Endothelial cell of umbilical vein (primary cell): ENCODE measurements at regions not wholly inside any gene's neighbourhood (a gene's known extent, or its start where the extent isn't known, plus 50 kb on each side); places are given as distances from the start of the nearest gene placed in this dataset.

Source experiments
- BruUV-seq: library from RNA; stranded (reverse); fragments of 400-500 nt; replicated peaks from 2 replicates; lab custom pipeline; 2021; lab: Mats Ljungman, UMichigan
- CTCF ChIA-PET: fragments of 300-600, 350-600 bp; sonication (Branson Sonifier 250); formaldehyde crosslinking; loops from one replicate; lab custom pipeline; 2021; ENCODE audit warnings: antibody characterized with exemption, inconsistent platforms; lab: Charles Lee
- POLR2A ChIA-PET: fragments of 300-600, 350-600 bp; sonication (Branson Sonifier 250); formaldehyde crosslinking; loops from one replicate; lab custom pipeline; 2021; ENCODE audit warnings: antibody characterized with exemption, inconsistent platforms; lab: Charles Lee
- DNase-seq: peaks from one replicate; pipeline ENCODE4 v3.0.0-alpha.2; 2011; ENCODE audit warnings: low read depth, low spot score
- FAIRE-seq: peaks from 2 replicates; lab custom pipeline; 2011; peaks lifted over from hg19 to GRCh38; lab: Jason Lieb, UNC
- H2AFZ ChIP-seq: 2 replicates; pipeline ENCODE4 v1.6.0; 2012; ENCODE audit warnings: low read depth, low read length, control low read depth, inconsistent platforms
- H3K27ac ChIP-seq: 2 replicates; pipeline ENCODE4 v1.5.1; 2011; ENCODE audit warnings: low read depth, mild to moderate bottlenecking, control low read depth, low read length, moderate library complexity; ENCODE audit not compliant: insufficient read depth
- H3K27me3 ChIP-seq, 2 experiments: 2 replicates each; pipeline versions ENCODE4 v1.6.0 to v1.6.1; 2011; ENCODE audit warnings: low read length in 2 of 2, mixed read lengths in 1 of 2; ENCODE audit not compliant: control insufficient read depth in 2 of 2, insufficient read depth in 2 of 2
- H3K36me3 ChIP-seq, 2 experiments: 2 replicates in 1 of 2; 3 replicates in 1 of 2; pipeline ENCODE4 v1.5.1; 2011; ENCODE audit warnings: low read length in 2 of 2, mild to moderate bottlenecking in 1 of 2, moderate library complexity in 1 of 2; ENCODE audit not compliant: control insufficient read depth in 2 of 2, insufficient read depth in 2 of 2; ENCODE audit errors: extremely low read depth in 1 of 2
- H3K4me1 ChIP-seq: 3 replicates; pipeline ENCODE4 v1.5.1; 2011; ENCODE audit warnings: mild to moderate bottlenecking, low read length; ENCODE audit not compliant: control insufficient read depth, insufficient read depth; ENCODE audit errors: extremely low read depth
- H3K4me2 ChIP-seq: 2 replicates; pipeline ENCODE4 v1.6.1; 2011; ENCODE audit warnings: low read length, control low read depth, mixed read lengths; ENCODE audit not compliant: insufficient read depth
- H3K4me3 ChIP-seq, 3 experiments: fragments of 200-600 bp in 1 of 3; sonication (generic), shearing (Covaris generic) in 1 of 3; replicated peaks in 1 of 3; 2 replicates each; pipeline ENCODE4 v1.5.1; 2011 to 2016; ENCODE audit warnings: control low read depth in 3 of 3, low read length in 3 of 3, mild to moderate bottlenecking in 2 of 3, inconsistent platforms in 1 of 3, low read depth in 1 of 3, moderate library complexity in 1 of 3; ENCODE audit not compliant: insufficient read depth in 1 of 3
- H3K79me2 ChIP-seq: 2 replicates; pipeline ENCODE4 v1.6.0; 2012; ENCODE audit warnings: low read length, inconsistent platforms; ENCODE audit not compliant: control insufficient read depth, insufficient read depth
- H3K9ac ChIP-seq: replicated peaks from 2 replicates; pipeline ENCODE3; 2011; ENCODE audit warnings: low read length, control low read depth; ENCODE audit not compliant: insufficient read depth; ENCODE audit errors: extremely low read depth
- H3K9me1 ChIP-seq: replicated peaks from 3 replicates; pipeline ENCODE4 v1.6.0; 2011; ENCODE audit warnings: mild to moderate bottlenecking, low read length; ENCODE audit not compliant: control insufficient read depth, insufficient read depth; ENCODE audit errors: extremely low read depth
- H3K9me3 ChIP-seq: replicated peaks from 2 replicates; pipeline ENCODE4 v1.5.1; 2012; ENCODE audit warnings: low read length, inconsistent platforms; ENCODE audit not compliant: control insufficient read depth, insufficient read depth
- H4K20me1 ChIP-seq: replicated peaks from 2 replicates; pipeline ENCODE3; 2011; ENCODE audit warnings: mild to moderate bottlenecking, low read length; ENCODE audit not compliant: control insufficient read depth, insufficient read depth; ENCODE audit errors: extremely low read depth
- EZH2 ChIP-seq: IDR thresholded peaks from 2 replicates; pipeline ENCODE4 v1.6.1; 2012; ENCODE audit warnings: borderline replicate concordance, low read depth, mild to moderate bottlenecking, moderate library complexity, low read length, inconsistent platforms; ENCODE audit not compliant: severe bottlenecking
- FOS ChIP-seq: IDR thresholded peaks from 2 replicates; pipeline ENCODE4 v1.6.1; 2011; ENCODE audit warnings: mild to moderate bottlenecking, low read length, moderate library complexity, borderline replicate concordance; ENCODE audit not compliant: insufficient read depth
- GATA2 ChIP-seq: IDR thresholded peaks from 2 replicates; pipeline ENCODE4 v1.7.0; 2011; ENCODE audit warnings: low read depth, mild to moderate bottlenecking, moderate library complexity, mixed read lengths, low read length; ENCODE audit not compliant: insufficient read length, insufficient read depth
- JUN ChIP-seq: IDR thresholded peaks from 2 replicates; pipeline ENCODE4 v1.6.1; 2011; ENCODE audit warnings: borderline replicate concordance, low read depth; ENCODE audit not compliant: insufficient read length, insufficient read depth
- MYC ChIP-seq: IDR thresholded peaks from one replicate; pipeline ENCODE4 v1.6.1; 2011; ENCODE audit warnings: mild to moderate bottlenecking, low read depth, low read length
- POLR2A ChIP-seq: IDR thresholded peaks from 2 replicates; pipeline ENCODE4 v1.6.1; 2012; ENCODE audit warnings: low read depth, mild to moderate bottlenecking, control low read depth, low read length
- POLR2AphosphoS5 ChIP-seq: IDR thresholded peaks from 2 replicates; pipeline ENCODE4 v1.6.1; 2012; ENCODE audit warnings: low read depth, mild to moderate bottlenecking, control low read depth, low read length, moderate library complexity; ENCODE audit not compliant: insufficient read depth
- dilution Hi-C: fragments of 300-500 bp; cut with MboI; formaldehyde crosslinking; loops from one replicate; pipeline ENCODE4 v1.15.0; 2019; ENCODE audit warnings: low sequenced_read_pairs; ENCODE audit not compliant: extremely low pct_ligation_motif_present
- intact Hi-C: fragments of 100-400 bp; cut with micrococcal nuclease; formaldehyde crosslinking; loops from one replicate; pipeline ENCODE4 v1.10.0; 2022
- TF ChIP-seq, protein P1 (sequence below), 2 donors: IDR thresholded peaks; 1 replicate in 1 of 2; 2 replicates in 1 of 2; pipeline ENCODE4 v1.5.1; 2011; ENCODE audit warnings: low read length in 2 of 2, mild to moderate bottlenecking in 2 of 2, moderate library complexity in 2 of 2, control low read depth in 1 of 2, inconsistent platforms in 1 of 2, low read depth in 1 of 2; ENCODE audit not compliant: insufficient read depth in 1 of 2; ENCODE audit errors: extremely low read depth in 1 of 2
- TF ChIP-seq, protein P2 (sequence below): IDR thresholded peaks from 2 replicates; pipeline ENCODE4 v1.6.1; 2011; ENCODE audit not compliant: insufficient read depth, insufficient read length

GRCh38 chr1:59143811-59144210, 153.1 kb upstream of the FGGY start:
- CTCF ChIA-PET = interaction anchor here (0.5 to 2.5 kb wide), 9 partner anchors 11 to 615 kb away, joined by 3 to 8 read pairs (median 4); no protein-coding TSS in a partner anchor
- intact Hi-C loops (loop anchor here (1.0 to 5.0 kb wide), 14 partner anchors 16 to 613 kb away; partner anchors contain the start of genes FGGY and JUN), dilution Hi-C loops (no loop called here)
- Histone ChIP-seq H3K9me1 (no peaks in the 10 kb centered on the region), H3K9ac (no peak overlapping the region), H3K4me3 (no peak overlapping the region), H2AFZ (no peak overlapping the region), H3K4me2 (peak overlapping the region; percentile 31), H4K20me1 (no peaks in the 10 kb centered on the region), H3K9me3 (no peaks in the 10 kb centered on the region), H3K36me3 (no peaks in the 10 kb centered on the region), H3K27me3 (no peaks in the 10 kb centered on the region), H3K4me1 (peaks cover 43% of the 10 kb centered on the region), H3K27ac (peak overlapping the region; percentile 82), H3K79me2 (no peaks in the 10 kb centered on the region)
- FAIRE-seq = no peak
- BruUV-seq = no TSS peak
- POLR2A ChIA-PET = interaction anchor here (0.9 kb wide), 1 partner anchor 82 kb away, joined by 4 read pairs; no protein-coding TSS in a partner anchor
- peak; percentile 63 for DNase-seq
- TF ChIP-seq, protein P1, sequence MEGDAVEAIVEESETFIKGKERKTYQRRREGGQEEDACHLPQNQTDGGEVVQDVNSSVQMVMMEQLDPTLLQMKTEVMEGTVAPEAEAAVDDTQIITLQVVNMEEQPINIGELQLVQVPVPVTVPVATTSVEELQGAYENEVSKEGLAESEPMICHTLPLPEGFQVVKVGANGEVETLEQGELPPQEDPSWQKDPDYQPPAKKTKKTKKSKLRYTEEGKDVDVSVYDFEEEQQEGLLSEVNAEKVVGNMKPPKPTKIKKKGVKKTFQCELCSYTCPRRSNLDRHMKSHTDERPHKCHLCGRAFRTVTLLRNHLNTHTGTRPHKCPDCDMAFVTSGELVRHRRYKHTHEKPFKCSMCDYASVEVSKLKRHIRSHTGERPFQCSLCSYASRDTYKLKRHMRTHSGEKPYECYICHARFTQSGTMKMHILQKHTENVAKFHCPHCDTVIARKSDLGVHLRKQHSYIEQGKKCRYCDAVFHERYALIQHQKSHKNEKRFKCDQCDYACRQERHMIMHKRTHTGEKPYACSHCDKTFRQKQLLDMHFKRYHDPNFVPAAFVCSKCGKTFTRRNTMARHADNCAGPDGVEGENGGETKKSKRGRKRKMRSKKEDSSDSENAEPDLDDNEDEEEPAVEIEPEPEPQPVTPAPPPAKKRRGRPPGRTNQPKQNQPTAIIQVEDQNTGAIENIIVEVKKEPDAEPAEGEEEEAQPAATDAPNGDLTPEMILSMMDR (IDR thresholded peaks at IDR 0.05; ENCODE audit: extremely low read depth in 1 of 2, insufficient read depth in 1 of 2, low read depth in 1 of 2, low read length in 2 of 2) = no peak
- peak; percentile 11 for TF ChIP-seq GATA2

DNA sequence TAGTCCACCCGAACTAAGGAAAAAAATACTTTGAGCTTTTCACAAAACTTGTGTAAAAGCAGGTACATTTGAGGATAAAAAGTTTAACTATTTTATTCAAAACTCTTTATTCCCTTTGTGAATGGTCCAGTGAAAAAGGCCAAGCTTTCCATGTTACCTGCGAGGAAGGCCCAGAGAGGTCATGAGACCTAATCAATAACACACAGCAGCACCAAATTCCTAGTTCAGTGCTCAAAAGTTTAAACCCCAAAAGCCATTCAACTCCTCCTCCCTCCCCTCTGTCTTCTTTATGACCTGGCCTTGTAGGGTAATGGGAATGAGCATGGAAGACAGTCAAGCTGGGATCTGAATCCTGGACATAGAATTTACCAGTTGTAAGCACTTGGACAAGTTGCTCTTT, 151.9 kb upstream of the FGGY start:
- H3K79me2 ChIP-seq = no peaks in the 10 kb centered on the region
- no peak overlapping the region for H3K9ac ChIP-seq
- H4K20me1 ChIP-seq = no peaks in the 10 kb centered on the region
- H2AFZ ChIP-seq = no peak overlapping the region
- H3K4me1 ChIP-seq = peaks cover 43% of the 10 kb centered on the region
- BruUV-seq = no TSS peak
- no peak overlapping the region for H3K4me2 ChIP-seq
- intact Hi-C loops (loop anchor here (5.0 kb wide), 9 partner anchors 132 to 612 kb away; partner anchors contain the start of gene FGGY), dilution Hi-C loops (no loop called here)
- FAIRE-seq = no peak
- no peaks in the 10 kb centered on the region for H3K9me3 ChIP-seq
- no peak overlapping the region for H3K27ac ChIP-seq
- no peaks in the 10 kb centered on the region for H3K27me3 ChIP-seq
- no peaks in the 10 kb centered on the region for H3K9me1 ChIP-seq
- ChIA-PET CTCF (no interaction called here), POLR2A (no interaction called here)
- no peak for DNase-seq
- TF ChIP-seq MYC (no peak), GATA2 (no peak), JUN (no peak), POLR2A (no peak), POLR2AphosphoS5 (no peak), FOS (no peak), EZH2 (no peak)
- TF ChIP-seq, protein P1 (IDR thresholded peaks at IDR 0.05; ENCODE audit: extremely low read depth in 1 of 2, insufficient read depth in 1 of 2, low read depth in 1 of 2, low read length in 2 of 2) = no peak
- TF ChIP-seq, protein P2, sequence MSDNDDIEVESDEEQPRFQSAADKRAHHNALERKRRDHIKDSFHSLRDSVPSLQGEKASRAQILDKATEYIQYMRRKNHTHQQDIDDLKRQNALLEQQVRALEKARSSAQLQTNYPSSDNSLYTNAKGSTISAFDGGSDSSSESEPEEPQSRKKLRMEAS = no peak
- no peak overlapping the region for H3K4me3 ChIP-seq
- no peaks in the 10 kb centered on the region for H3K36me3 ChIP-seq
